GM19025 (cell line): ENCODE measurements at regions not wholly inside any gene's neighbourhood (a gene's known extent, or its start where the extent isn't known, plus 50 kb on each side); places are given as distances from the start of the nearest gene placed in this dataset.

Experiments
- ATAC-seq: cut with Tn5 transposase; IDR thresholded peaks from one replicate; pipeline ENCODE4 v1.9.1; 2021; ENCODE audit warnings: mild to moderate bottlenecking, low read depth, moderate library complexity; ENCODE audit not compliant: unreplicated experiment

DNA sequence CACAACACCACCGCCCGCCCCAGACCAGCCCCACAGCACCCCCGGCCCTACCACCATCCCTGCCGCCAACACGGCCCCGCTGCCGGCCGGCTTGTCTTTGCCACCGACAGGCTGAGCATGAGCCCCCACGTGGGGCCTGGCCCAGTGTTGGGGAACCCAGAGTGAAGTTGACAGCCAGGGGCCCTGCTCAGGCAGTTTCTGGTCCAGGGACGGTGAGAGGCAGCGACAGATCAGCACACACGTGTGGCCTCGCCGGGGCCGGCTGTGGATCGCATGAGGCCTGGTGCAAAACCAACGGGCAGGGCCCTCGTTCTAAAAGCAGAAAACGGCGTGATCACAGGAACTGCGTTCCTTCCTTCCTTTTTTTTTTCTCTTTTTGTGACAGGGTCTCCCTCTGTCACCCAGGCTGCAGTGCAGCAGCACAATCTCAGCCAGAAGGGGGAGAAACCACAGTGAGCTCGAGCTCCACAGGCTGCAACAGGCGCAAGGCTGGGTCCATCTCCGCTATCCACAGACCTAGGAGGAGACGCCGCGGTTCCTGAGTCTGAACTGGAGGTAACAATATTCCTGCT is 50.5 kb upstream of the FBRSL1 start:
- ATAC-seq, result no peak

DNA sequence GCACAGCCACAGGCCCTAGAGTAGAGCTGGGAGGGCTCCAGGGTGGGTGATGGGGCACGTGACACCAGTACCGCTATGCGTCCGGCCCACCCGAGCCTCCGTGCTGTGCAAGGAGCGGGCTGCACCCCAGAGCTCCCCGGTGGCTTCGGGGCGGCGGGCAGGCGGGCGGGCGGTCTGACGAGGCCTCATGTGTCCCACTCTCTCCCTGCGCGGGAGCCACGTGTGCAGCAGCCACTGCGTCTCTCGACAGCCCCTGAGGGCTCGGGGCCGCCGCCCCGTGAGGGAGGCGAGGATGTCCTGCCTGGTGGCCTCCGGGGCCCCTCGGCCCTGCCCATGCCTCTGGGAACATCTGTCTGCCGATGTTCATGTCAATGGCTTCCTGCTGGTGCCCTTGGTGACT is 51.2 kb upstream of the FBRSL1 start:
- no peak for ATAC-seq

DNA sequence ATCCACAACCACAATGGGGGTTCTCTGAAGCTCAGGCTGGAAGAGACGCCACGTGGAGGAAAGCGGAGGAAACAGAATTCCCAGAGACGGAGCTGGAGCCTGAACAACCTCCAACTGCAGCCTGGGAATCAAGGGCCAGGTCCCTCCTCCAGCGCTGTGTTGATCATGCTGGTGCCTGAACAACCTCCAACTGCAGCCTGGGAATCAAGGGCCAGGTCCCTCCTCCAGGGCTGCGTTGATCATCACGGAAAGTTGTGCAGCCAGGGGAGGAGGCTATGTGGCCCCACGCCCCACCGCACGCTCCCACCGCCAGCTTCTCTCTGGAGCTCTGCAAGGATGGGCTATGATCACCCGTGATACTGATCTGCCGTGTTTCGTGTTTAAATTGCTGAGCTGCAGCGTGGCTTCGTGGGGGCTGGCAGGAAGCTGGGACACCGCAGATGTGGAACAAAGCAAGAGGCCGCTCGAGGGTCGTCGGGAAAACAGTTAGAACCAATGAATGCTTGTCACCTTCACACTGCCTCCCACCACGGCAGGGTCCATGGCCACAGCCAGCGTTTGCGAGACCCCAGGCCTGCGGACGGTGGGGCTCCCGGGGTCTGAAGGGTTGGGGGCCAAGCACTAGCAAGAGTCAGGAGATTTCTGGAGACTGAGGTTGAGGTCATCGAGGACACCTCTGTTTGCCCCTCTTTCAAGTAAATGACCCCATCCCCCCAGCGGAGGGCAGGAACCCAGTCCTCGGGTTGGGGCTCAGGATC is 51.8 kb upstream of the FBRSL1 start:
- ATAC-seq, result no peak

DNA sequence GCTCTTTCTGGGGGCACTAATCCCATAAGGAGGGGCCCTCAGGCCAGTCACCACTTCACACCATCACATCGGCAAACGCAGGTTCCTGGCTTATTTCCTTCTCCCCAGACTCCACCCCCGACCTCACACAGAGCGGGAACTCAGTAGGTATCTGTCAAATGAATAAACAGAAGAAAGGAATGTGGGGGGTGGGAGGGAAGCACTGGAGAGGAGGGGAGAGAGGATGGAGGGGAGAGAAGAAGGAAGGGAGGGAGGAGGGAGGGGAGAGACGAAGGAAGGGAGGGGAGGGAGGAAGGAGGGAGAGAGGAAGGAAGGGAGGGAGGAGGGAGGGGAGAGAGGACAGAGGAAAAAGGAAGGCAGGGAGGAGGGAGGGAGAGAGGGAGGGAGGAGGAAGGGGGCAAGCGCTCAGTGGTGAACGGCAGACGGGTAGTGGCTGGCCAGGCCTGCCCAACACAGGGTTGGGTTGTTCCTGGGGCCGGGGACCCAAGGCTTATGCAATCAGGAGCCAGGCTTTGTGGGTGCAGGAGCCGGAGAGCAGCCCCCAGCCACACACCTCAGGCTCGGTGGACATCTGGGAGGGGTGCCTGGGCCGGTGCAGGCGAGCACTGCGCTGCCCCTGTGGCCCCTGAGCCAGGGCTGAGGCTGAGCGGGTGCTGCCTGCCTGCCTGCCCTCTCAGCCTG is 52.6 kb upstream of the FBRSL1 start:
- ATAC-seq, result no peak

DNA sequence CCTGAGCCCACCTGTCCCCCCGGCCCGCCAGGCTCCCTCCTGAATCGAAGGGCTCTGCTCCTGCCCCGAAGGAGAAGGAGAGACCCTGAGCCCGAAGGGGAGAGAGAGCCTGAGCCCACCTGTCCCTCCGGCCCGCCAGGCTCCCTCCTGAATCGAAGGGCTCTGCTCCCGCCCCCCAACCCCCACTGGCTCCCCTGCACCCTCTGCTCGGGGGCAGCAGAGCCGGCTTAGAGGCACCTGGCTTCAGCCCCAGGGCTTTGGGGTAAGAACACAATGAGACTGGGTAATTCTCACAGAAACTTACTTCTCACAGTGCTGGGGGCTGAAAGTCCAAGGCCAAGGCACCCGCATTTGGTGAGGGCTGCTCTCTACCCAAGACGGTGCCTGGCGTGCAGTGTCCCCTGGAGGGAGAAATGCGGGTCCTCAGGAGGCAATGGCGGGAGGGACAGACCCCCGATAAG is 53.1 kb upstream of the FBRSL1 start:
- no peak for ATAC-seq

DNA sequence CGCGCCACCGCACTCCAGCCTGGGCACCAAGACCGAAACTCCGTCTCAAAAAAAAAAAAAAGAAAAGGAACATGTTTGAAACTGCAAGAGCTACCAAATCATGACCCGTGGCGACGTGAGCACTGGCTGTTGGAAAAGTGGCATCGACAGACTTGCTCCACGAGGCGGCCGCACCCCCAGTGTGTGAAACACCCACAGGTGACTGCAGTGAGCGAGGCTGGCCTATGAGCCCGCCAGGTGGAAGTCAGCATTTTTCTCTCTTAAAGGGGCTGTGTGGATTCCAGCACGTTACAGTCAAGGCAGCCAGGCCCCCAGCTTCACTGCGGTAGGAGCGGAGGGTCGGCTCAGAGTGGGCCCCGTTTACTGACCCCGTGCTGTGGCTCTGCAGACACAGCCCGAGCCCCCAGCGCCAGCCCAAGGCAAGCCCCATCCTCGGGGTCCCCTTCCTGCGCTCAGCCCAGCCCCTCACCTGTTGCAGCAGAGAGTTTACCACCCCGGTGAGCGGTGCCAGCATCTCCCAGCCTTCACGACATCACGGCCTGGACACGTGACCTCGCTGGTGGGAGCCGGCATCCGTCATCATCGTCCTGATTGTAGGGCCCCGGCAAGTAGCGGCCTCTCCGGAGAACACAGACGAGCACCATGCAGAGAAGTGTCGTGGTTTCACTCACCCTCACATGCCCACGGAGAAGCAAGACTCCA is 54.3 kb upstream of the FBRSL1 start:
- ATAC-seq, result no peak

DNA sequence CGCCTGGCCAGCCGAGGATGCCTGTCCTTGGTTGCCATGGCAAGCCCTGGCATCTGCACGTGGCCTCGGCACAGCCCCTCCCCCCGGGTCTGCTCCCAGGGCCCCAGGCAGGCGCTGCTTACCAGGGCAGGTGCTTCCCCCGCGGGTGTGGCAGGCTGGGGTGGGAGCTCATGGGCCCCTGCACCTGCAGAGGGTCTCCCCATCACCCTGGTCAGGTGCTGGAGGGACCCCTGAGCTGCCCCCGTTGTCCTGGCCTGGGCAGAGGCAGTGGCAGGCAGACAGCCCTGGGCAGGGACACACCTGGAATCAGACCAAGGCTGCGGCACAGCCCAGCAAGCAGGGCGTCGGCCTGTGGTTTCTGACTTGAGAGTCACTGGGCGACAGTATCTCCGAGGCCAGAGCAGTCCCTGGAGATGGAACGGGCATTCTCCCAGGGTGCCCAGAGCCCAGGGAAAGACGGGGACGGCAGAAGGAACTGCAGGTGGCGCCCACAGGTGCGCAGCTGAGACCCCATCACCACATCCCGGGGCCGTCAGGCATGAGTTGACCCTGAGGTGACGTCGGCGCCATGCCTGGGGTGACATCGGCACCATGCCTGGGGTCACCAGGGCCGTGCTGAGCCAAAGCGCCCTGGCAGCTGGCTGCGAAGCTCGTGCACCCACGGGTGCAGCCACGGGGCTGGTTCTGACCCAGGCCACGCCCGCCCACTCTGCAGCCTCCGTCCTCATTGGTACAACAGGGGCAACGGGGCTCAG is 56.1 kb upstream of the FBRSL1 start:
- no peak for ATAC-seq

DNA sequence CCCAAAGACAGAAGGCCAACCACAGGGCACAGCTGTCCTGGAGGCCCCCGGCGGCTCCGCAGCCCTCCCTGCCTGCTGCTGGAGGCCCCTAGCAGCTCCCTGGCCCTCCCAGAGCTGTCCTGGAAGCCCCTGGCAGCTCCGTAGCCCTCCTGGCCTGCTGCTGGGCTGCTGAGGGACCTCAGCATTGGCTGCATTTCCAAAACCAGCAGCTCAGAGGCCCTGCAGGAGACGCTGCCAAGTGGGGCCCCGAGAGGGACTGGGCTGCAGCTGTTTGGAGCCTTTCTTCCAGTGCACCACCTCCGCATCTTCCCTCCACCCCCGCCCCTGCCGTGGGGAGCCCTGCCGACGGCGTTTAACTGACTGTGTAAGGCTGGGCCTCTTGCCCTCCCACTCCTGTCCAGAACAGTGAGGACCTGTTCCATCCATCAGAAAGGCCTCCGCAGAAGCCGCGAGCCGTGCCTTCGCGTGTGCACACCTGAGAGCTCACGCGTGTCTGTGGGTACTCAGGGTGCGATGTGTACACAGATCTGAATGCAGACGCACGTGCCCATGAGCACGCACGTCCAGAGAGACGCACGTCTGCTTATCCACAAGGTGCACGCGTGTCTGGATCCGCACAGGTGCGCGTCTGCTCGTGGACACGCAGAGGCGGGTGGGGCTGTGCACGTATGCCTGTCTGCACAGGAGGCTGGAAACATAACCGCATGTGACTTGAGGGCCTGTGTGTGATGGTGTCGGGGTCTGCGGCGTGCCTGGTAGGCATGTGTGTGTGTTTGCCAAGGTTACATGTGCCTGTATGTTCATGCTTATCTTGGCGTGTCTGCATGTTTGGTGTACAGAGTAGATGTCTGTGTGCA is 57.0 kb upstream of the FBRSL1 start:
- ATAC-seq, result no peak

DNA sequence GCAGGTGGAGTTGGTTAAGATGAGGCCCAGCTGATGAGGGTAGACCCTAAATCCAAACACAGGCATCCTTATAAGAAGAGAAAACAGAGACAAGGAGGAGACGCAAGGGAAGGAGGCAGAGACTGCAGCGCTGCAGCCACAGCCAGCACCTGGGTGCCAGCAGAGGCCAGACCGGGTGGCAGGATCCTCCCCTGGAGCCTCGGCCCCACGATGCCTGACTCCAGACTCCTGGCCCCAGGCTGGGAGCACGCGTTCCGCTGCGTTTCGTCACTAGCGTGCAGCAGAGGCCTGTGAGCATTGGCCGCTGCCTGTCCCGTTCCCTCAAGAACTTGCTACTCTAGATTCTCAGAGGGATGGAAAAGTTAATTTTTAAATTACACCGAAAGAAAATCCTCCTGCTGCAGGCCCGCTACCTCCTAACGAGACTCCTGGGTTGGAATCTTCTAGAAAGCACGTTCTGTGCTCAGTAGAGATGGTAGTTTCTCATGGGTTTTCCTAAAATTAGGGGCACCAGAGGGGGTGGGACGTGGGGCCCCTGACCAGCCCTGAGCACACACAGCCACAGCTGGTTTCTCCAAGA is 57.7 kb upstream of the FBRSL1 start:
- ATAC-seq, result no peak

DNA sequence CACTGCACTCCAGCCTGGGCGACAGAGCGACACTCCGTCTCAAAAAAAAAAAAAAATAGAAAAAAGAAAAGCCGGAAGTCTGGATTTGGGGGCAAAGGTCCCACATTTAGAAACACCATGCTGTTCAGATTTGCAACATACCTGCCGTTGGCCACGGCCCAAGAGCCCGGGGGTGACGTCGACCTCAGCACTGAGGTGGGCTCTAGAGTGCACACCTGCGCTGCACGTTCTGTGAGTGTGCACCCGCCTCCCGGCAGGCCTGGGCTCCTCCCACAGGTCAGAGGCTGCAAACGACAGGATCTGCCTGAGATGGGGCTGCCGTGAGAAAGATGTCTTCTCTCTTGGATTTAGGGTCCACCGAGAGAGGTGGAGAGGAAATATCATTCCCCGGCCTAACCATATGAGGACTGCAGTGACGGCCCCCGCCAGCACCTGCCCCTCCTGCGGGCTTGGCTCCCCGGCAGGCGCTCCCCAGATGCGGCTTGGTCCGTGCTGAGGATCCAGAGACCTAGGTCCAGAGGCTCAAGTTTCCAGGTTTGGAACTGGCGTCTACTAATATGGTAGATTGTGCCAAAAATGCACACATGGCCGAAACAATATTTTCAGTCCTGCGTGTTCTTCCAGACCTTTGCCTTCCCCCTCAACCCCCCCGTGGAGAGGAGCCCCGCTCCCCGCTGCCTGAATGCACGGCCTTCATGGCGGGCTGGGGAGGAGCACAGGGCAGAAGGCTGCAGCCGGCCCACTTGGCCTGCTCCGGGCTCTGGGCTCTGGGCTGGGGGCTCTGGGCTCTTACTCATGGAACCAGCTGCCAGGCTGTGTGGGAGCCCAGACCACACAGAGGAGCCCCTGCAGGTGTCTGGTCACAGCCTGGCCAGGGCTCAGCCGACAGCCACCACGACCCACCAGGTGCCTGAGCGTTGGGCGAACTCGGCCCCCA is 58.8 kb upstream of the FBRSL1 start:
- no peak for ATAC-seq

DNA sequence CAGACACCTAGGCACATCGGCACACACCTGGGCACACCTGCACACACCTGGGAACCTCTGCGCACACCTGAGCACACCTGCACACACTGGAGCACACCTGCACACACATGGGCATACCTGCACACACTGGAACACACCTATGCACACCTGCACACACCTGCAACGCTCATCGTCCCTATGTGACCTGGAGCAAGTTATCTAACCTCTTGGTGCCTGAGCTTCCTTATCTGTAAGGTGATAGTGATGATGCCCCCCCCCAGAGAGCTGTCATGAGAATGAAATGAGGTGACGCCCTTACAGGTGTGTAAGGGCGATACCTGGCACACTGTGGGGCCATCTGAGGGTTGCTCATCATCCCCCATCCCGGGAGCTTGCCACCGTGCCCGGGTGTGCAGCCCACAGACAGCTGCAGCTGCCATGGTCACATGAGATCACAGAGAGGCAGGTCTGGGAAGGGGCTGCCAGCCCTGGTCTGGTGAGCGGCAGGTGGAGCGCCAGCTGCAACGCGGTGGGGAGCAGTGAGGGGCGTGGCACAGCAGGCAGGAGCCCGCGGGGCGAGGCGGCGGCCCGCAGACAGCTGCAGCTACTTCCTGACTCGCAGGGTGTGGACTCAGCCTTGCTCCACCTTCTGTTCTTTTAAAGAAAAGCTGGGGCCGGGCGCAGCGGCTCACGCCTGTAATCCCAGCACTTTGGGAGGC is 59.9 kb upstream of the FBRSL1 start:
- no peak for ATAC-seq

DNA sequence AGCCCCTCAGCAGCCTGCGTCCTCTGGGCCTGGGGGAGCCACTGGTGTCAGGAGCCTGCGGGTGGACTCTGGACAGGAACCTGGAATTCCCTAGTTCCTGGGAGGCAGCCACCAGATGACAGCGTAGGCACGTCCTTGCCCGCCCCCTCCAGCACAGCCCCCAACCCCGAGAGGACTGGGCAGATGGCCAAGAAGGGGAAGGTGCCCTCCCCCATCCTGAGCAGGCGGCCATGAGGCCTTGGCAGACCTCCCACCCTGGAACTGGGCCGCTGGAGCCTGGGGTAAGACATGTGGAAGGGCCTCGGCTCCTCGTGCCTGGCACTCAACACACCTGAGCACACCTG is 60.4 kb upstream of the FBRSL1 start:
- no peak for ATAC-seq

DNA sequence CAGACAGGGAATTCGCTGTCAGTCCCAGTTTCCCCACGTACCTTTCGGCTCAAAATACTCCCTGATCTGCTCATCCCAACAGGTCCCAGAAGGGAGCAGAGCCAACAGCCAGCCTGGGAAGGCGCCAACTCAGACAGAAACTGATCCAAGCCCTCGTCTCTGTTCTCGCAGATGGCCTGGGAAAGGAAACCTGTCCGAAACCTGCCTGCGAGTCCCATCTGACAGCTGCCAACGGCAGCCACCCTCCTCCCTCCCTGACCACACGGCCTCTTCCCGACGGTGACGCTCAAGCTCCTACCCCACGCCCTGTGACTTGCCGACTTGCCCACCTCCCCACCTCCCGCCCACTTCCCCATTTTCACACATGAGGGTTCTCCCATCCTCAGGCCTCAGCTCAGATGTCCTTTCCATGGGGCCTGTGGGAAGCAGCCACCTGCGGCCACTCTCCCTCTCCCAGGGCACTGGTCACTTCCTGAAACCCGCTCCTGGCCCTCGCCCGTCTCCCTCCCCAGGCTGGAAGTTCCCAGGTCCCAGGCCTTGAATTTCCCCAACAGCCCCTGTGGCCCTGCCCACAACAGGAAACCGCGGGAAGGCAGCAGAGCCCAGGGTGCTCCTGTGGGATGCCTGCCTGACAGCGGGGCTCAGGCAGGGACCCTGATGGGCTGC is 60.9 kb upstream of the FBRSL1 start:
- no peak for ATAC-seq

DNA sequence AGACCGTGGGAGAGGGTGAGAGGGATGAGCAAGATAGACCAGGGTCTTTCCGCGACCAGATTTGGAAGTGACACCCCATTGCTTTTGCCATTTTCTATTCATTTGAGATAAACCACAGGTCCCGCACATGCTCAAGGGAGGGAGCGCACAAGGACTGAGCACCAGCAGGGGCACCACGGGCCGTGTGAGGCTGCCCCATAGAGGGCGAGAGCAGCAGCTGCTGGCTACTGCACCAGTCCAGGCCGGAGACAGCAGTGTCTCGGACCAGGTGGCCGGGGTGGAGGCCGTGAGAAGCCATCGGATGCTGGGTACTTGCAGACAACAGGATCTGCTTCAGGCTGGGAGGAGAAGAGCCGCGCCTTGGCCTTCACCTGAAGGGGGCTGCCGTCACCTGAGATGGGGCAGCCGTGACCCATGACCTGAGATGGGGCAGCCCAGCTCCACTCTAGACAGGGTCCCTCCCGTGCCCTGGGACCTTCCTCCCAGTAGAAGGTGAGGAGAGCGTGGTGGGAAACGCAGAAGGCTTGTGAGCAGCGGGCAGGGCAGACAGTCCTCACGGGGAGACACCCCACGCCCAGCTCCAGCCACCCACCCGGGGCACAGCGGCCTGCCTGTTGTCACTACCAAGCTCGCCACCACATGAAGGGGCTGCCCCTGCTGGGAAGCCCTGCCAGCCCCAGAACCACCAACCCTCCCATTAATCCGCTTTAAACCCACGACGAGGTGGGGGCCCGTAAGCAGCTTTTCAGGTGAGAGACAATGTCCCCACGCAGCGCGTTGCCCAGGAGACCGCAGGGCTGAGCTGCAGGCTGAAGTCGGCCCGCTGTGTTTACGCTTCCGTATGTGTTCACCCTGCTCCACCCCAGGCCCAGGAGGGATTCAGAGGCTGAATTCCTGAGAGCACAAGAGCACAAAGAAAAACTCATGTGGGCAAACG is 61.7 kb upstream of the FBRSL1 start:
- no peak for ATAC-seq

DNA sequence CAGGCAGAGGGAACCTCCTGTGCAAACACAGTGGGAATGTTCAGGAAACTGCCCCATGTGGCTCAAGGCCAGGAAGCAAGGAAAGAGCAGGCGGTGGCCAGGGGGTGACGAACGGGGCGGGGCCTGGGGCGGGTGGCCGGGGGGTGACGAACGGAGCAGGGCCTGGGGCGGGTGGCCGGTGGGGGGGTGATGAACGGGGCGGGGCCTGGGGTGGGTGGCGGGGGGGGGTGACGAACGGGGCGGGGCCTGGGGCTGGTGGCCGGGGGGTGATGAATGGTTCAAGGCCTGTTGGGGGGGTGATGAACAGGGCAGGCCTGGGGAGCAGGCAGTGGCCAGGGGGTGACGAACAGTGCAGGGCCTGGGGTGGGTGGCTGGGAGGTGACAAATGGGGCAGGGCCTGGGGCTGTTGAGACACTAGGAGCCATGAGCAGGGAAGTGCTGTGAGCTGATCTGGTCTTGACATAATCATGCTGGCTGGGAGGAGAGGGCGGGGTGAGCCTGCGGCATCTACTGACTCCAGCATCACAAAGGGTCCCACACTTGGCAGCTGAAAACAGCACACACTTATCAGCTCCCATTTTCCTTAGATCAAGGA is 62.7 kb upstream of the FBRSL1 start:
- ATAC-seq, result no peak
